Activated gamma-delta T cell (primary cell): ENCODE measurements at regions not wholly inside any gene's neighbourhood (a gene's known extent, or its start where the extent isn't known, plus 50 kb on each side); places are given as distances from the start of the nearest gene placed in this dataset.

Source experiments
- DNase-seq: peaks from one replicate; lab custom pipeline; 2025; lab: John Stamatoyannopoulos, UW

DNA sequence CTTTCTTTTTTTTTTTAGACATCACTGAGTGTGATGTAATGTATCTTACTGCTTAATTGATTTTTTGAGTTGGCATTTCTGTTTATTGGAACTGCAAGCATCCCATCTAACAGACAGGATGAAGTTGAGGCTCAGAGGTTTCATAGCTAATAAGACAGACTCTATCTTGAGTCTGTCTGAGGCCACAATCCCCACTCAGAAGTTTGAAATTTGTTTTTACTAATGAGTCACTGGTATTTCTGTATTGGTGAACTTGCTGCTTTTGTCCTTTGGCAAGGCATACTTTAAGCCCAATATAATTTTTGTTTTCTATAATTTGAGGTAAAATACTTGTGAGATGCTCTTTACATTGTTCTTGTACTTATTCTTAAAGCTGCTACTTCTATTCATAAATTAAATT, 491.2 kb downstream of the PSAT1 start:
- DNase-seq: no peak

DNA sequence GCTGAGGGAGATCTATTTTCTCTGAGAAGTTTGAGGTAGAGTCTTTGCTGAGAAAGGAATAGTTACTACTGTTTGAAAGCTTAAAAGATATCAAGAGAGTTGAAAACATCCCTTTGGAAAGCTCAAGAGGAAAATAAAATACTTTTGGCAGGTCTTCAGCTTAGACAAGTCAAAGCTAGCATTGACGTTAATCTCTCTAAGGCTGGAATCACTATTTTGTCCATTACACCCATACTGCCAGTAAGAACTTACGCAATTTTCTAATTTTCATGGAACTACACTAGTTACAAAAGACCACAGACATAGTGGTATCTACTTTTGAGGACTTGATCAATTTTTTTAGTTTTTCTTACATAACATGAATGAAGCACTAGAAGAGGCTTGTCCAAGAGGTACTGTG, 494.9 kb downstream of the PSAT1 start:
- DNase-seq: no peak

DNA sequence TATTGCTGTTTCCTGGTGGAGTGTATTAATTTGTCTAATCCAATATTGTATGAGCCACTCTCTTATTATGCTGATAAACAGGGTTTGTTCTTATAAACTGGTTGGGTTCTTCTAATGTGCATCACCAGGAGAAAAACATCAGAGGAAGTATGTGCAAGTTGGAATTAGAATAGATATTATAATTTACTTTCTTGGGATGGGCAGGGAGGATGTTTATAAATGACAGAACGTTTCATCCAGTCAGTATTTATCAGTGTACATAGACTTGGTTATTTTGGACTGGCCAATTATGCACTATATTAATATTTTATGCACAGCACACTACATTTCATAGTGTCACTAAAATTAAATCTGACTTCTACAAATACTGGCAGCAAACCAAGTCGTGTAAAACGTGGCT, 495.8 kb downstream of the PSAT1 start:
- DNase-seq: no peak

DNA sequence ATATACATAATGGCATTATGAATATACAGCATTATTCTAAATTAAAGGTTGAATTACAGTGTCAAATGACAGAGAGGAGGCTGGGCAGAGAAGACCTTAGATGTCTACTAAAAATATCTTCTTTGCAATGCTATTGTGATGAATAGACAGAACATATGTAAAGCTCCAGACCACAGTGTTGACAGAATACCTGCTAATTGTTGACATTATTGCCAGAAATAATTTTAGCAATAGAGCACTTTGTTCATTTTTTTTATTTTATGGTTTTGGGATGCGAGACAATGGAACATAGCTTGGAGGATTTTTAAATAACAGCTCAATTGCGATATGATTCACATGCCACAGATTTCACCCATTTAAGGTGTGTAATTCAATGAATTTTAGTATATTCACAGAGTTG, 508.8 kb downstream of the PSAT1 start:
- DNase-seq: no peak

DNA sequence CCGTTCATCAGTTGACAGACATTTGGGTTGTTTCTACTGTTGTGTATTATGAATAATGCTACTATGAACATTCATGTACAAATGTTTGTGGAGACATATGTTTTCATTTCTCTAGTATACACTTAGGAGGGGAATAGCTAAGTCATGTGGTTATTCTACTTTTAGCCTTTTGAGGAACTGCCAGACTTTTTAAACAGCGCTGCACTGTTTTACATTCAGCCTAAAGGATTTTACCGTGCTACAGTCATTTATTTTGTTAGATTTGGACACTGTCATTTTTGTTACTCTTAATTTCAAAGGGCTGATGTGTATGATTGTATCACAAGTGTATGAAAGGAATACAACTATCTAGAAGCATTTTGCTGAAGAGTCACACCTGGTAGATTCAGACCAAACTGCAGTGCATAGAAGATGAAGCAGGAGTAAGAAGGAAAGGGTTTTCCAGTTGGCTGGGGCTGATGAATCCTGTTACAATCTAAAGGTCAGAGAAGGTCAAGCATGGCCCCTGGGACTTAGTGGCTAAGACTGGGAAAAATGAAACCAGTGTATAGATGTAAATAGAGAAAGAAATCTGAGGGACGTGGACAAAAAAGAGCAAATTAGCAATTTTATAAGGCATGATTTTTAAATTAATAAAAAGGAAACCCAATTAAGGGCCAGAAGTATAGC, 509.7 kb downstream of the PSAT1 start:
- DNase-seq: no peak

DNA sequence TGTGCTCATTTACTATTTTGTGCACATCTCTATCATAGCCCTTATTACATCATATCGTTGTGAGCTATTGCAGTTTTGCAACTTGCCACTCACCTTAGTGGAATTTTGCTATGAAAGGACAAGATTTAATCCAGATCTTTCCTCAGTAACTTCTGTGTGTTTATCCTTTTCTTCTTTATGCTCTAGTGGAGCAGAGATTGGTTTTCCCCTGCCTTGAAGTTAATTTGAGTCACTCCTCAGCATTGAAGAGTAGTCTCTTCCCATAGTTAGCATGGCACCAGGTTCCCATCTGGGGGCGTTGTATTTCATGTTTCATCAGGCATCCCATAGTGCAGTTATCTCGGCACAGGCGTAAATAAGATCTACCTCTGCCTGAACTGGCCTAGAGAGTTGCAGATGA, 510.4 kb downstream of the PSAT1 start:
- no peak for DNase-seq

DNA sequence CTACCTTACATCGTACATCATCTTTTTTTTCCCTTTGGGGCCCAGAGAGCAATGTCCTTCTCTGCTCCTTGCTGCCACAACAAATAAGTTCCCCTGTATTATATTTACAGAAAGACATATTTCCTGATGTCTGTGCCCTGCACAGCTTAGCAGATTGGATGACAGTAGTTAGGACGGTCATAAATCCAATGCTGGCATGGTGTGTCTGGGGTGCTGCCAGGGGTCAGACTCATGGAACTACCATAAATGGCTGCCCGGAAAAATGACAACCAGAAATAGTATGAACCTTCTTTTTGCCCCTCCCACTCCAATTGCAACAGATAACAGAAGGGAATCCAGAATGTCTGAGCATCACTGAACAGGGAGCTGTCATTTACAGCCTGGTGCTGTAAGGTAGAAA, 511.1 kb downstream of the PSAT1 start:
- DNase-seq: no peak

DNA sequence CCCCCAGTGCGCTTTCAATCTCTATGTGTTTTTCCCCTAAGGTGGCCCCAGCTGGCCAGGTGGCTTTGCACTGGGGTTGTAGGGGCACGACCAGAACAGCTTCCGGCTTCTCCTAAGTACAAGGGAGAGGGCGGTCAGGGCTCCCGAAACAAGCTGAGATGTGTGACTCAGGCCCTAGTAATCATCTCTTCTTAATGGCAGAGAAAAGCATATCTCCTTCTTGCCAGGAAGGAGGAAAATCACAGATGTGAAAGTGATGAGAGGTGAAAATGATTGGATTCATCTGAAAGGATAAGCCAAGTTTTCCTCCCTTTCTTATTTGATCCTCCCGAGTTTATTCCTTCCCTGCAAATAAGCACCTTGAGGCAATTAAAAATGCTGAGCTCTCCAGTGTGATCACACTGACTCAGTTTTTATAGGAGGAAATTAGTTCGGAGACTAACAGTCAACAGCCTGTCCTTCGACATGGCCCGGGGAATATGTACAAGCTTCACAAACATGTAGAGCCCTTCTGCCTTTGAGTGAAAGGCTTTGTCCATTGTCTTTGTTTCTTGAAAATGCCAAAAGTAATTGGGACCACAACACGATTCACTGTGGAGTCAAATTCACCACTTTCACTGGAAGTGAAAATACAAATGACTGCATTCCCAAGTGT, 514.8 kb downstream of the PSAT1 start:
- DNase-seq: no peak

DNA sequence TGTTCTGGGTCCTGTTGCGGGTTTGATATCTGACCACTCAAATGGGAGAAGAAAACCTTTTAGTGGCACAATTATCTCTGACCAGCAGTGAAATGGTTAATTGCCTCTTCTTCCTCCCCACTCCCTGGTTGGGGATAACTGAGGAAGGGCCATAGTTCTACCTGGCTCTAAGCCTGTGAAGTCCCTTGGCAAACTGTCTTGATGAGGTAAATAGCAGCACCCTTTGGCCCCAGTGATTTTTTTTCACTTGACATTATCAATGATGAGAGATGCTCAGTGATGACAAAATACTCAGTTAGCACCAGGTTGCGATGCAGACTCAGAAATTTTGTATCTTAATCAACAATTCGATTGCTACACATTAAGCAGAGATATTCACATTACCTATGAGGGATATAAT, 515.7 kb downstream of the PSAT1 start:
- DNase-seq: no peak

DNA sequence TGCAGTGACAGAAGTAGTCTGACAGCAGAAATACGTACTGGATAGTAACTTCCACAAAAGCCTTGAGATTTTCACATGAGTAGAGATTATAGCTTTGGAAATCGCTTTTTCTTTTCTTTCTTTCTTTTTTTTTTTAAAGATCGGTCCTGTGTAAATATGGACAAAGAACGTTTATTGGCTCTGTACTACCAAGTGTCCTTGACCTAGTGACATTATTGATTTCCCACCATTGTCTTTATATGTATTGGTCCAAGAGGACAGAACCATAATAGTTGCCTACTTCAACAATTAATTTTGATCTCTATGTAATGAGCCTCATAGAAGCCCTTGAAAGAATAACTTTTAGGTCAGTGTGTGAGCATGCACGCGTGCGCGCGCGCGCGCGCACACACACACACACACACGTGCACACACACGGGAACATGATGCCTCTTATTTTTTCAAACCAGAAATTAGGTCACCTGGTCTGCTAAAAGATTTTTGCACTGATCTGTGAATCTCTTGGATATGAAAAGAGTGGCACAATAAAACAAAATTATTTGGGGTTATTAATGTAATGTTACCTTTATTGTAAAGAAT, 516.8 kb downstream of the PSAT1 start:
- no peak for DNase-seq

DNA sequence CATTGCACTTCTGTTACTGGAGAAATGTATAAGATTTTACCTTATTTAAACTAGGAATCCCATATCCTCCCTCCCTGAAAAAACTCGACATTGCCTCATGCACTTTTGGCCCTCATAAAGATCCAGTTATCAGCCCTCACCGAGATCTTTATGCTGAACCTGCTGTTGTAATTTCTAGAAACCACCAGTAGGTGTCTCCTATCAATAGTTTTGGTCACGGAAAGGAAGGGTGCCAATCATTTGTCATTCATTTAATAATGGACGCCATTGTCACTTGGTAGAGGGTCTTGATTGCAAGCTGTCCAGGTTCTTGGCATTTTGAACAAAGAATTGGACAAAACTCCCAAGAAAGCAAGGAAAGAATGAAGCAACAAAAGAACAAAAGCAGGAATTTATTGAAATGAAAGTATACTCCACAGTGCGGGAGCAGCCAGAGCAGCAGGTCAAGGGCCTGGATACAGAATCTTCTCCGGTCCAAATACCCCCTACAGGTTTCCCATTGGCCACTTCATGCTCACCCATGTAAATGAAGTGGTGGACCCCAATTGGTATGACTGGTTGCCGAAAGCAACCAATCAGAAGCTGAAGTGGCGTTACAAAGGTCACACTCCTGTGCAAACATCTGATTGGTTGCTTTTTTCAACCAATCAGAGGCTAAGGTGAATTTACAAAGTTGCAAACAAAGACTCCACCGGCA, 524.3 kb downstream of the PSAT1 start:
- no peak for DNase-seq

DNA sequence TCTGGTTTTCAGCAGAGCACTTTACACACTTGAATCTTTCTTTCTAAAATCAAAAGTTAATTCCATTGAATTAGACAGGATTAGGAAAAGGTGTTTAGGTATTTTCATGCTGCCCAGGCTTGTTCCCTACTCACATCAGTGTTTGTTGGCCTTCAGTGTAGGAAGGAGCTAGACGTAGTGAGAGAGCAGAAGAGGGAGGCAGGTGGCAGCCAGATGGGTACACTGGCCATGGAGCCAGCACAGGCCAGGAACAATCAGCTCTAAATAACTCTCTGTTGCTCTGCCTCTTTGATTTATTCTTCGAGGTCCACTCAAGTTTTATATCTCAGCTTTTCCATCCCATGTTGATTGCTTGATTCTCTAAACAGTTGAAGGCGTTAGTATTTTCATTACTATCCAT, 529.6 kb downstream of the PSAT1 start:
- no peak for DNase-seq

DNA sequence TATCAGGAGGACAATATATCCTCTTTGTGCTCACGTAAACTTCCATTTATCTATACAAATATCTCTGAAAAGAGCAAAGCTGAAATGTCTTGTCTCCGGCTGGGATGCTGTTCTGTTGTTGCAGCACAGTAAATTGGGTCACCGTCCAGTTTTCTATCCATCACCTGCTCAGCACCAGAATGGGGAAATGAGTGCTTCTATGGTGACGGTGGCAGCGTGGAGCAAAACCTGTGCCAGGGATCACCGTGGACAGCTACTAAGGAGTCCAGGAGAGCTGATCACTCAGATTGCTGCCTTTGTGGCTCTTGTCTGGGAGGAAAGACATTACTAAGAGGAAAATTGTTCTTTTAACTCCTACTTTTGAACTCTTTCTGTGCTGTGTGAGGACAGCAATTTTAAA, 531.6 kb downstream of the PSAT1 start:
- no peak for DNase-seq

DNA sequence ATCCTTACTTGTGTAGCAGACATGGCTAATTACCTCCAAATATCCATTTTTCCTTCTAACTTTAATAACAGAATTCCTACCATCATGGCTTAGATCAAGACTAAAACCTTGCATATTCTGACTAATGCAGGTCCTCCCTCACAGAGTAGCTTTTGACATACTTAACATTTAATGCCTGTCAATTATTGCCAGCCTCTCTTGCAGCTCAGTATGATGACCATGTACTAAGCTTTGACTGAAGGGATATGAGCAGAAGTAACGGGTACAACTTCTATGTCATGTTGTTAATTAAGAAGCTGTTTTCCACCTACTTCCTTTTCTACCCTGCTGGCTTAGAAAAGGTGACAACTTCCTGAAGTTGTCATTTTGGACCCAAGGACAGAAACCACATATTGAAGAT, 533.4 kb downstream of the PSAT1 start:
- DNase-seq: no peak

DNA sequence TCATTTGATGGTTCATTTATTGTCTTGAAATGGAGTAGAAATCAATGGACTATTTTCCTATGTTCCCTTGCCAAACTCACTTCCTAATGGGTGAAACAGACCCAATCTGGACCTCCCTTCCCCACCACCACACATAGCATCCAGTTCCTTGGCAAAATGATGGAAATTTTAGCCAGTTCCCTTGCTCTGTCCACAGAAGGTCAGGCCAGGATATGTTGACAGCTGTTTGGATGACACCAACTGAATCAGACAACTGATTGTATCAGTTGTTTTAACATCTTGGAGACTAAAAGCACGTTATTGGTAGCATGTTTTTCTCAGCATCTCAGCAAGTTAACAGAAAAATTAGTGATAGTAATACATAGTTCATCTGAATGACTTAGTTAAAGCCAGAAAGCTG, 534.8 kb downstream of the PSAT1 start:
- no peak for DNase-seq

DNA sequence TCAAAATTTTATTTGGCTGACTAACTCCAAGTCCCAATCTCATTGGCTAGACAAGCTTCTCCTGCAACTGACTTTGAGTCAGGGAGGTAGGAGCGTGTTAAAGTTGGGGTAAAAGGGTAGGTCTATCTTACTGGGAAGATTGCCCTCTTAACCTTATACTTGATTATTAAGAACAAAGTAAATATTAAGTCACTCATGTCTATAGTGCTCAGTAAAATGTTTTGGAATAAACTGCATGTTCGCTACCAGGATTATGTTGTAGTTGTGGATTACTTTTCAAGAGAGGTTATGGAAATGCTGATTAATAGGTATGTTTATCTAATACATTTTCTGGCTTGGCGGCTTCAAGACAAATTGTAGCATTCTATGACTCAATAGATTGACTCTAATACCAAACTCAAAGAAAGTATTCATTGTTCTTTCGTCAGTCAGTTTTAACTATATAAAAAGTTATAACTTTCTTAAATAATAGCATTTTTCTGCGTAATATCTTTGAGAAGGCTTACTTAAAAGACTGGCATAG, 539.1 kb downstream of the PSAT1 start:
- DNase-seq: no peak

DNA sequence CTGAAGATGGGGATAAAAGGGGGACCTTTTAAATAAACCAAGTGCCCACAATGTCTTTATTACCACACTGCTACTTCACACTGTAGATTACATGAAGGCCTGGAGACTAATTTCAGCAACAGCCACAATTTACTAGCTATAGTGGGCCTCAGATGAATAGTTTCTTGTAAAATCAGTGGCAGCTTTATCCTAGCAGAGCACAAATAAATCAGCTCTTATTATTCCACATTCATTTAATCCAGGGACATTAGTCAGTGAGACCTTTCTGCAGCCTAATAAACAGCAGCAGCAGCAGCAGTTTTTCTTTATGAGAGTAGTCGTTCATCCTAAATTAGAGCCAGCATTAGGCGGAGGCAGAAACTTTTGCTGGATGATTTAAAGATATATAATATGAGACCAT, 542.3 kb downstream of the PSAT1 start:
- no peak for DNase-seq

DNA sequence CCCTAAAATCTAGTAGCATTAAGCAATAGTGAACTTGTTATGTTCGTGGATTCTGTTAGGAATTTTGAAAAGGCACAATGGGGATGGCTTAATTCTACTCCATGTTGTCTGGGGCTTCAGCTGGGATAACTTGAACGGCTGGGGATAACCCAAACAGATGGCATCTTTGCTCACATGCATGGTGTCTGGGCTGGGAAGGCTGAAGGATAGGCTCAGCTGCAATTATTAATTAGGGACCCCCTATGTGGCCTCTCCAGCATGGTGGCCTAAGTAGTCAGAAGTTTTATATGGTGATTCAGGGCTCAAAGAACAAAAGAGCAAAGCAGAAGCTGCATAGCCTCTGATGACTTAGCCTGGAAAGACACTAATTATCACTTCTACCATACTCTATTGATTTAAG, 551.1 kb downstream of the PSAT1 start:
- DNase-seq: no peak

DNA sequence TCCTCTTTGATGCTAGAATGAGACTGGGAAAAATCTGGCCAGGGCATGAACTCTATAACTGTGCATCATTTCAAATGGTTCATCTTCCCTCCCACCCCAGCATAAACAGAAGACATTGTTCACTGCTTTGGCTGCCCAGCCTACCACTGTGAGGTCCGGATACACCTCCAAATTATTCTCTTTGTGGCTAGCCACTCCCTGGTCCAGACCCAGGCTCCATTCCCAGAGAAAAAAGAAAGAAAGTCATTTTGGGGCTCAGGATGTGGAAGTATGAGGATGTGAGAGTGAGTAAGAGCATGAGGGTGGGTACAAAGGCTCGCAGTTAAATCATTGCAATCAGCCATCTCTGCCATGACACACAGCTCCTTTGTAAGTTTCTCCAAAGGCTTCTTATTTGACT, 559.2 kb downstream of the PSAT1 start:
- no peak for DNase-seq

DNA sequence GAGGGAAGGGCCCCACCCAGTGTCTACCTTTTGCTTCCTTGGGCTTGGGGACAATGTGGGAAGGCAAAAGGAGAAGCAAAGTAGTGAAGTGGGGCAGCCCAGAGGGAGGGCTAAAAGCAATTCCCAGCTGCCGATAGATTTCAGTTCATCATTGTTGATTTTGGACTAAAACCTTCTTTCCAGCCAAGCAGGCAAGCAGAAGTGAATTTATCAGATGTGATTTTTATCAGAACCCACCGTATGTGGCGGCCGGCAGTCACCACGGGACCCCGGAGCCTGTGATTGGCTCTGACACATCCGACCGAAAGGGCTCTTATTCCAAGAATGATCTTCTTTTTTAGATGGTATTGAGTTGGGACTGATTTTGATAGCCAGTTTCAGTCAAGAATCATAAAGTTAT, 559.9 kb downstream of the PSAT1 start:
- no peak for DNase-seq

DNA sequence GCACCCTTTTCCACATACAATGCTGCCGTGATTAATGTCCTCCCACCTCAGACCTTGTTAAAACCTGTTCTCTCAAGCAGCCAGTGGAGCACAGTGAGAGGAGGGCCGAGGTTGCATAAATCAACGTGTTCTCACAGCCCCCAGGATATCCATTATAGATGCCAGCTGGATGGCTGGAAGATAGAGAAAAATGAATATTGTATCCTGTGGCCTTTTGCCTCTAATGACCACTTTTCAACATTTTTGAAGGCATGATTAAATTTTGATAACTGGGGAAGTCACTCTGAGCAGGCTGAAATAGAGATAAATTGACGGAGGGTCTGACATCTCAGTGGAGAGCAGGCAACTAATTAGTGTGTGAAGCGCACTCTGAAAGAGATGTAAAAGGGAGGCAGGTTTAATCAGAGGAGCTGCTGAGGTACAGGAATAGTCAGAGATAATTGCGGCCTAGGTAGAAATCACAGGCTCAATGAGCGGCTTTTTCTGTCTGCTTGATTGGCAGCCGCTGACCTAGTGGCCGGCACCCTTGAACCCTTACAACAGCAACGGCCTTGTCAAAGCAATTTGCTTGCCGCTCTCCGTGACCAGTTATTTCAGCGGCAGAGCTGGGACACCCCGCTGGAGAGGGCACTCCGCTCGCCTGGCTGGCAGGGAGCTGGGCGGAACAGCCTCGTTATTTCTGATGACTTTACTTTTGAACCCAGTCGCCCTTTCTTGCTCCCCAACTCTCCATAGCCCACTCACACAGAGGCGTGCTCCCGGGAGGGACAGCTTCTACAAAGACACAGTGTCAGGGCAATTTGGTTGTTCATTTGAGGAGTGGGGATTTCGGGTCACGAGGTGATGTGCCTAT, 560.7 kb downstream of the PSAT1 start:
- DNase-seq: no peak

DNA sequence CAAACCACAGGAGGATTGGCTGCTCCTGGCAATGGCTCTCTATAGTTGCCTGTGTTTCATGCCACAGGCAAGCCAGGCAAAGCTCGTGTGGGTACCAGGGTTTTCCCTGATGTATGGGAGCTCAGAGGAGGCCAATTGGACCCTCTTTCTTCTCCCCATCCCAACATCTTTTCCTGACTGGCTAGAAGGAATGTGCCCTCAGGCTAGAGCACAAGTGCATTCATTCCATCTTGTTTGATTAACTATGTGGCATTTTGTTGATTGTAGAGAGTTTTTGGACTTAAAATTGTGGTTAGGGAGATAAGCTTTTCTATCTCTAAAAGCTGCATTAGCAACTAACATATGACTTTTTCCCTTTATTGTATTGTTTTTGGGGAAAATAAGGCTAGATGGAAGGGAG, 561.3 kb downstream of the PSAT1 start:
- no peak for DNase-seq
